Activated T-cell treated with anti-CD3 and anti-CD28 coated beads, Interleukin-2, amount 50 U/mL, for 24 hours (primary cell): ENCODE measurements at regions not wholly inside any gene's neighbourhood (a gene's known extent, or its start where the extent isn't known, plus 50 kb on each side); places are given as distances from the start of the nearest gene placed in this dataset.
"Not testable (repeated sequence)": the region's sequence is repeated elsewhere in the genome, so short reads cannot be mapped to it uniquely, and the experiment has no call there.

ENCODE experiments used
- DNase-seq: peaks from one replicate; pipeline ENCODE4 v3.0.0-alpha.2; 2020
- H3K27ac Mint-ChIP-seq: 2 replicates; pipeline ENCODE4 v1.8.0; 2020; ENCODE audit warnings: mild to moderate bottlenecking, mixed read lengths
- H3K27me3 Mint-ChIP-seq: 2 replicates; pipeline ENCODE4 v1.8.0; 2020; ENCODE audit warnings: mixed read lengths
- H3K36me3 Mint-ChIP-seq: 2 replicates; pipeline ENCODE4 v1.8.0; 2020; ENCODE audit warnings: low read depth, mixed read lengths
- H3K4me1 Mint-ChIP-seq: 2 replicates; pipeline ENCODE4 v1.8.0; 2020; ENCODE audit warnings: low read depth, mixed read lengths
- H3K4me3 Mint-ChIP-seq: 2 replicates; pipeline ENCODE4 v1.8.0; 2020; ENCODE audit warnings: mild to moderate bottlenecking, moderate library complexity, mixed read lengths
- H3K9me3 Mint-ChIP-seq: 2 replicates; pipeline ENCODE4 v1.8.0; 2020; ENCODE audit warnings: mixed read lengths

- not testable (repeated sequence) for H3K4me1 Mint-ChIP-seq, H3K4me3 Mint-ChIP-seq, H3K36me3 Mint-ChIP-seq, H3K27me3 Mint-ChIP-seq, DNase-seq, H3K27ac Mint-ChIP-seq
- peaks cover 19% of the 10 kb centered on the region for H3K9me3 Mint-ChIP-seq
These were observed 1401.6 kb upstream of the ATXN8OS start for GRCh38 chr13:68706044-68706443.

GRCh38 chr13:68697551-68697950 is 1410.1 kb upstream of the ATXN8OS start:
- Mint-ChIP-seq H3K4me1 (no peaks in the 10 kb centered on the region), H3K27me3 (no peaks in the 10 kb centered on the region), H3K9me3 (peaks cover 16% of the 10 kb centered on the region), H3K27ac (no peak overlapping the region), H3K36me3 (no peaks in the 10 kb centered on the region), H3K4me3 (no peak overlapping the region)
- no peak for DNase-seq

GRCh38 chr13:68696907-68697306 is 1410.7 kb upstream of the ATXN8OS start:
- no peak for DNase-seq
- Mint-ChIP-seq H3K27ac (no peak overlapping the region), H3K36me3 (no peaks in the 10 kb centered on the region), H3K27me3 (no peaks in the 10 kb centered on the region), H3K4me1 (no peaks in the 10 kb centered on the region), H3K9me3 (peaks cover 16% of the 10 kb centered on the region), H3K4me3 (no peak overlapping the region)

GRCh38 chr13:68692049-68692448 is 1415.6 kb upstream of the ATXN8OS start:
- no peak overlapping the region for H3K4me3 Mint-ChIP-seq
- peaks cover 12% of the 10 kb centered on the region for H3K9me3 Mint-ChIP-seq
- H3K27me3 Mint-ChIP-seq, result no peaks in the 10 kb centered on the region
- no peaks in the 10 kb centered on the region for H3K4me1 Mint-ChIP-seq
- H3K36me3 Mint-ChIP-seq, result no peaks in the 10 kb centered on the region
- H3K27ac Mint-ChIP-seq, result no peak overlapping the region
- DNase-seq, result no peak

GRCh38 chr13:68690567-68690966 is 1417.1 kb upstream of the ATXN8OS start:
- H3K9me3 Mint-ChIP-seq, result peaks cover 17% of the 10 kb centered on the region
- H3K4me3 Mint-ChIP-seq, result no peak overlapping the region
- H3K27me3 Mint-ChIP-seq, result no peaks in the 10 kb centered on the region
- no peak overlapping the region for H3K27ac Mint-ChIP-seq
- DNase-seq, result no peak
- H3K36me3 Mint-ChIP-seq, result no peaks in the 10 kb centered on the region
- no peaks in the 10 kb centered on the region for H3K4me1 Mint-ChIP-seq

- Mint-ChIP-seq H3K36me3 (no peaks in the 10 kb centered on the region), H3K9me3 (no peaks in the 10 kb centered on the region), H3K27ac (no peak overlapping the region), H3K27me3 (no peaks in the 10 kb centered on the region), H3K4me3 (no peak overlapping the region), H3K4me1 (no peaks in the 10 kb centered on the region)
- DNase-seq, result no peak
These were observed 1431.0 kb upstream of the ATXN8OS start for GRCh38 chr13:68676513-68677115.

- no peak for DNase-seq
- Mint-ChIP-seq H3K27ac (no peak overlapping the region), H3K4me3 (no peak overlapping the region), H3K9me3 (no peaks in the 10 kb centered on the region), H3K27me3 (no peaks in the 10 kb centered on the region), H3K36me3 (no peaks in the 10 kb centered on the region), H3K4me1 (no peaks in the 10 kb centered on the region)
These were observed 1432.4 kb upstream of the ATXN8OS start for GRCh38 chr13:68675209-68675608.

GRCh38 chr13:68667863-68668262 is 1437.7 kb upstream of the PCDH9 start:
- DNase-seq, result no peak
- Mint-ChIP-seq H3K9me3 (peaks cover 11% of the 10 kb centered on the region), H3K27me3 (no peaks in the 10 kb centered on the region), H3K27ac (no peak overlapping the region), H3K4me1 (no peaks in the 10 kb centered on the region), H3K36me3 (no peaks in the 10 kb centered on the region), H3K4me3 (no peak overlapping the region)

GRCh38 chr13:68666774-68667397 is 1436.8 kb upstream of the PCDH9 start:
- Mint-ChIP-seq H3K36me3 (no peaks in the 10 kb centered on the region), H3K4me1 (no peaks in the 10 kb centered on the region), H3K4me3 (no peak overlapping the region), H3K27me3 (no peaks in the 10 kb centered on the region), H3K9me3 (peaks cover 11% of the 10 kb centered on the region), H3K27ac (no peak overlapping the region)
- DNase-seq, result no peak

- no peaks in the 10 kb centered on the region for H3K27me3 Mint-ChIP-seq
- H3K36me3 Mint-ChIP-seq, result no peaks in the 10 kb centered on the region
- DNase-seq, result no peak
- H3K27ac Mint-ChIP-seq, result no peak overlapping the region
- H3K9me3 Mint-ChIP-seq, result peaks cover 20% of the 10 kb centered on the region
- H3K4me3 Mint-ChIP-seq, result no peak overlapping the region
- H3K4me1 Mint-ChIP-seq, result no peaks in the 10 kb centered on the region
These were observed 1415.7 kb upstream of the PCDH9 start for GRCh38 chr13:68645814-68646213.

- Mint-ChIP-seq H3K27me3 (no peaks in the 10 kb centered on the region), H3K4me3 (no peak overlapping the region), H3K27ac (no peak overlapping the region), H3K36me3 (no peaks in the 10 kb centered on the region), H3K9me3 (peaks cover 18% of the 10 kb centered on the region), H3K4me1 (no peaks in the 10 kb centered on the region)
- DNase-seq, result no peak
These were observed 1414.5 kb upstream of the PCDH9 start for GRCh38 chr13:68644611-68645010.

GRCh38 chr13:68636784-68637183 is 1406.6 kb upstream of the PCDH9 start:
- Mint-ChIP-seq H3K4me3 (no peak overlapping the region), H3K27ac (no peak overlapping the region), H3K27me3 (no peaks in the 10 kb centered on the region), H3K9me3 (peaks cover 6% of the 10 kb centered on the region), H3K4me1 (no peaks in the 10 kb centered on the region), H3K36me3 (no peaks in the 10 kb centered on the region)
- no peak for DNase-seq

GRCh38 chr13:68628994-68629393 is 1398.9 kb upstream of the PCDH9 start:
- H3K36me3 Mint-ChIP-seq, result no peaks in the 10 kb centered on the region
- H3K4me3 Mint-ChIP-seq, result no peak overlapping the region

GRCh38 chr13:68627379-68627778 is 1397.2 kb upstream of the PCDH9 start:
- Mint-ChIP-seq H3K27me3 (no peaks in the 10 kb centered on the region), H3K4me3 (no peak overlapping the region), H3K9me3 (peaks cover 10% of the 10 kb centered on the region), H3K36me3 (no peaks in the 10 kb centered on the region), H3K27ac (no peak overlapping the region), H3K4me1 (no peaks in the 10 kb centered on the region)
- DNase-seq, result no peak

More at GRCh38 chr13:68628994-68629393, 1398.9 kb upstream of the PCDH9 start:
- Mint-ChIP-seq H3K9me3 (peaks cover 10% of the 10 kb centered on the region), H3K4me1 (no peaks in the 10 kb centered on the region), H3K27ac (no peak overlapping the region), H3K27me3 (no peaks in the 10 kb centered on the region)
- DNase-seq, result no peak

- DNase-seq, result no peak
- Mint-ChIP-seq H3K36me3 (no peaks in the 10 kb centered on the region), H3K9me3 (peaks cover 26% of the 10 kb centered on the region), H3K4me1 (no peaks in the 10 kb centered on the region), H3K27me3 (no peaks in the 10 kb centered on the region), H3K4me3 (no peak overlapping the region), H3K27ac (no peak overlapping the region)
These were observed 1386.6 kb upstream of the PCDH9 start for GRCh38 chr13:68616600-68617222.
